ENCODE measurements at regions not wholly inside any gene's neighbourhood (a gene's known extent, or its start where the extent isn't known, plus 50 kb on each side); places are given as distances from the start of the nearest gene placed in this dataset.

DNA sequence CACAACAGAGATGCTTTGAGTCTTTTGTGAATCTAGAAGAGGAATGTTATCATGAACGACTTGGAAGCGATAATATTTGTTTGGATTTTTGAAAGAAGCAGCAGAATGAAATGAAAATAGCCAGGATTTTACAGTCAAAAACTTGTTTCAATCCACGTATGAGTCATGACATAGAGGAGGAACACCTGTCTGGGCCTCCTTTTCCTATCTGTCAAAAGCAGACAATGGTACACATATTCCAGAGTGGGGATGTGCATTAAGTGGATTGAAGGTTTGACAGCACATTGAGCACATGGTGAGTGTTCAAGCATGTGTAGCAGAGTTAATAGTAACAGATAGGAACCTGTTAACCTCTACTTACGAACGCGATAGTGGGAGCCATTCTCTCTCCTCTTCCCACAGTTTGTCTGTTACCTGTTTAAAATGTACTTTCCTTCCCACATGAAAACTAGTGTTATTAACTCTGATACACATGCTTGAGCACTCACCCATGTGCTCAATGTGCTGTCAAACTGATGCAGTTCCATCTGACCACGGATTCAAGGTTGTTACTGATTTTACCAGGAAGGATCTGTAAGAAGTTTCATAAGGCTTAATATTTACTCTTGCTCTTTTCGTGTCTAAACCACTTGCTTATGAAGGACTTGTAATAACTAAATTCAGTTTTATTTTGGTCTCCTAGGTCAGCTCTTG lies 863.4 kb upstream of the SOX11 start:
- WGBS (ENCODE audit: low lambda C conversion rate): 22% methylated on average over 8 of the region's 8 CpGs
- CTCF ChIA-PET (ENCODE audit: low intra/inter-chr PET ratio, low total read pairs): no interaction called here
- no peak overlapping the region for H3K9ac ChIP-seq (ENCODE audit: insufficient read depth, low read depth, low read length)
- intact Hi-C loops (cut with micrococcal nuclease; ENCODE audit: unreplicated experiment): no loop called here
- DNase-seq (ENCODE audit: low spot score): no peak
- peaks cover 98% of the 10 kb centered on the region for H3K9me3 ChIP-seq (ENCODE audit: low read length)
- no peaks in the 10 kb centered on the region for H3K27me3 ChIP-seq (ENCODE audit: control insufficient read depth in 1 of 2, insufficient read depth in 2 of 2, low read length in 2 of 2)
- ATAC-seq: no peak
- H3K79me2 ChIP-seq (ENCODE audit: insufficient read depth, low read length): no peaks in the 10 kb centered on the region
- POLR2A ChIA-PET: no interaction called here
- H3K4me2 ChIP-seq (ENCODE audit: low read depth, low read length): no peak overlapping the region
- no peak overlapping the region for H3K4me3 ChIP-seq (replicated peaks in 1 of 3; ENCODE audit: insufficient read depth in 1 of 3, low read depth in 2 of 3, low read length in 3 of 3)
- H3K27ac ChIP-seq (ENCODE audit: extremely low read length, insufficient read depth, low read length): no peak overlapping the region
- no peaks in the 10 kb centered on the region for H3K36me3 ChIP-seq (replicated peaks in 1 of 2; ENCODE audit: control insufficient read depth in 1 of 2, insufficient read depth in 2 of 2, low read length in 2 of 2)
- H3K4me1 ChIP-seq (ENCODE audit: insufficient read depth, low read length): no peaks in the 10 kb centered on the region
- FAIRE-seq: no peak
- BruUV-seq (replicated peaks): no TSS peak
- H4K20me1 ChIP-seq (ENCODE audit: insufficient read depth, low read length): no peaks in the 10 kb centered on the region
- no peak for TF ChIP-seq ZNF138 (CRISPR knock-in tag; IDR thresholded peaks at IDR 0.05; ENCODE audit: low read depth)
- TF ChIP-seq, protein P1, sequence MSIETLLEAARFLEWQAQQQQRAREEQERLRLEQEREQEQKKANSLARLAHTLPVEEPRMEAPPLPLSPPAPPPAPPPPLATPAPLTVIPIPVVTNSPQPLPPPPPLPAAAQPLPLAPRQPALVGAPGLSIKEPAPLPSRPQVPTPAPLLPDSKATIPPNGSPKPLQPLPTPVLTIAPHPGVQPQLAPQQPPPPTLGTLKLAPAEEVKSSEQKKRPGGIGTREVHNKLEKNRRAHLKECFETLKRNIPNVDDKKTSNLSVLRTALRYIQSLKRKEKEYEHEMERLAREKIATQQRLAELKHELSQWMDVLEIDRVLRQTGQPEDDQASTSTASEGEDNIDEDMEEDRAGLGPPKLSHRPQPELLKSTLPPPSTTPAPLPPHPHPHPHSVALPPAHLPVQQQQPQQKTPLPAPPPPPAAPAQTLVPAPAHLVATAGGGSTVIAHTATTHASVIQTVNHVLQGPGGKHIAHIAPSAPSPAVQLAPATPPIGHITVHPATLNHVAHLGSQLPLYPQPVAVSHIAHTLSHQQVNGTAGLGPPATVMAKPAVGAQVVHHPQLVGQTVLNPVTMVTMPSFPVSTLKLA (IDR thresholded peaks at IDR 0.05): peak; percentile 64; the same call in 1 of the 2 replicates
- no peak overlapping the region for H2AFZ ChIP-seq (ENCODE audit: low read length)
- in situ Hi-C loops (cut with HindIII; ENCODE audit: extremely low pct_ligation_motif_present, low pct_unique_long_range_greater_than_20kb): no loop called here

DNA sequence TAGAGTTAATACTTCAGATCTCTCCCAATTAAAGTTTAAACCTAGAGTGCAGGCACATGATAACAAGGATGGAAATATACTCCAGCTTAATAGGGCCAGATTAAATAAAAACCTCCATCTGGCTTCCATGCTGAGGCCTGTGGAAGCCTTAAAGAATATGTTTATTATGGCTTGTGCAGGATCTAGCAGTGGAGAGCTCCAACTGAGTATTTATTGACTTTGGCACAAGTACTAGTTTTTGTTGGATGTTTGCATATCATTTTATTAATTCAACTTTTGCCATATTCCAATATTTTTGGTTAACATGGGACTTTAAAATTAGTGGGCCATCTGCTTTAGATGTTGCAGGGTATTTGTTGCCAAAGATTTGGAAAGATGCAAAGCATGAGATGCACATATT lies 860.4 kb upstream of the SOX11 start:
- ATAC-seq: no peak
- POLR2A ChIA-PET: no interaction called here
- H2AFZ ChIP-seq (ENCODE audit: low read length): no peak overlapping the region
- in situ Hi-C loops (cut with HindIII; ENCODE audit: extremely low pct_ligation_motif_present, low pct_unique_long_range_greater_than_20kb): no loop called here
- intact Hi-C loops (cut with micrococcal nuclease; ENCODE audit: unreplicated experiment): no loop called here
- H3K4me3 ChIP-seq (replicated peaks in 1 of 3; ENCODE audit: insufficient read depth in 1 of 3, low read depth in 2 of 3, low read length in 3 of 3): no peak overlapping the region
- H3K27ac ChIP-seq (ENCODE audit: extremely low read length, insufficient read depth, low read length): no peak overlapping the region
- TF ChIP-seq ZZZ3 (CRISPR knock-in tag; IDR thresholded peaks at IDR 0.05; ENCODE audit: borderline replicate concordance): no peak
- no peak for TF ChIP-seq TRIM24 (CRISPR knock-in tag; IDR thresholded peaks at IDR 0.05)
- TF ChIP-seq HOXA9 (CRISPR knock-in tag; IDR thresholded peaks at IDR 0.05; ENCODE audit: borderline replicate concordance): no peak
- no peak for TF ChIP-seq HOXD1 (CRISPR knock-in tag; IDR thresholded peaks at IDR 0.05)
- no peak for TF ChIP-seq ZNF792 (CRISPR knock-in tag; IDR thresholded peaks at IDR 0.05)
- TF ChIP-seq, protein P2, sequence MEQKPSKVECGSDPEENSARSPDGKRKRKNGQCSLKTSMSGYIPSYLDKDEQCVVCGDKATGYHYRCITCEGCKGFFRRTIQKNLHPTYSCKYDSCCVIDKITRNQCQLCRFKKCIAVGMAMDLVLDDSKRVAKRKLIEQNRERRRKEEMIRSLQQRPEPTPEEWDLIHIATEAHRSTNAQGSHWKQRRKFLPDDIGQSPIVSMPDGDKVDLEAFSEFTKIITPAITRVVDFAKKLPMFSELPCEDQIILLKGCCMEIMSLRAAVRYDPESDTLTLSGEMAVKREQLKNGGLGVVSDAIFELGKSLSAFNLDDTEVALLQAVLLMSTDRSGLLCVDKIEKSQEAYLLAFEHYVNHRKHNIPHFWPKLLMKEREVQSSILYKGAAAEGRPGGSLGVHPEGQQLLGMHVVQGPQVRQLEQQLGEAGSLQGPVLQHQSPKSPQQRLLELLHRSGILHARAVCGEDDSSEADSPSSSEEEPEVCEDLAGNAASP (CRISPR knock-in tag; IDR thresholded peaks at IDR 0.05; ENCODE audit: borderline replicate concordance): no peak
- TF ChIP-seq AGO2 (optimal IDR thresholded peaks at IDR 0.05; ENCODE audit: low read depth, low read length): no peak
- no peak for TF ChIP-seq ZSCAN29 (CRISPR knock-in tag; conservative IDR thresholded peaks at IDR 0.05)
- no peak for TF ChIP-seq MAF1 (CRISPR knock-in tag; IDR thresholded peaks at IDR 0.05; ENCODE audit: borderline replicate concordance)
- TF ChIP-seq, protein P3, sequence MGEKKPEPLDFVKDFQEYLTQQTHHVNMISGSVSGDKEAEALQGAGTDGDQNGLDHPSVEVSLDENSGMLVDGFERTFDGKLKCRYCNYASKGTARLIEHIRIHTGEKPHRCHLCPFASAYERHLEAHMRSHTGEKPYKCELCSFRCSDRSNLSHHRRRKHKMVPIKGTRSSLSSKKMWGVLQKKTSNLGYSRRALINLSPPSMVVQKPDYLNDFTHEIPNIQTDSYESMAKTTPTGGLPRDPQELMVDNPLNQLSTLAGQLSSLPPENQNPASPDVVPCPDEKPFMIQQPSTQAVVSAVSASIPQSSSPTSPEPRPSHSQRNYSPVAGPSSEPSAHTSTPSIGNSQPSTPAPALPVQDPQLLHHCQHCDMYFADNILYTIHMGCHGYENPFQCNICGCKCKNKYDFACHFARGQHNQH (CRISPR knock-in tag; IDR thresholded peaks at IDR 0.05): no peak
- no TSS peak for BruUV-seq (replicated peaks)
- DNase-seq (ENCODE audit: low spot score): no peak
- FAIRE-seq: no peak
- no peaks in the 10 kb centered on the region for H3K4me1 ChIP-seq (ENCODE audit: insufficient read depth, low read length)
- no peaks in the 10 kb centered on the region for H3K27me3 ChIP-seq (ENCODE audit: control insufficient read depth in 1 of 2, insufficient read depth in 2 of 2, low read length in 2 of 2)
- H3K4me2 ChIP-seq (ENCODE audit: low read depth, low read length): no peak overlapping the region
- H3K9ac ChIP-seq (ENCODE audit: insufficient read depth, low read depth, low read length): no peak overlapping the region
- CTCF ChIA-PET (ENCODE audit: low intra/inter-chr PET ratio, low total read pairs): no interaction called here
- no peaks in the 10 kb centered on the region for H3K36me3 ChIP-seq (replicated peaks in 1 of 2; ENCODE audit: control insufficient read depth in 1 of 2, insufficient read depth in 2 of 2, low read length in 2 of 2)
- peaks cover 95% of the 10 kb centered on the region for H3K9me3 ChIP-seq (ENCODE audit: low read length)
- H3K79me2 ChIP-seq (ENCODE audit: insufficient read depth, low read length): no peaks in the 10 kb centered on the region
- no peaks in the 10 kb centered on the region for H4K20me1 ChIP-seq (ENCODE audit: insufficient read depth, low read length)
